Breast epithelium (tissue), 4 donors: ENCODE measurements at regions not wholly inside any gene's neighbourhood (a gene's known extent, or its start where the extent isn't known, plus 50 kb on each side); places are given as distances from the start of the nearest gene placed in this dataset.
"Not testable (repeated sequence)": the region's sequence is repeated elsewhere in the genome, so short reads cannot be mapped to it uniquely, and the experiment has no call there.

Experiments
- DNase-seq, 2 donors: peaks; one replicate each; pipeline ENCODE4 v3.0.0-alpha.2; 2019; ENCODE audit warnings: low spot score in 2 of 2
- H3K27ac ChIP-seq, 2 donors: fragments of 200-600 bp; sonication (generic) in 1 of 2; one replicate each; pipeline ENCODE4 v1.5.1; 2016 to 2019; ENCODE audit warnings: mild to moderate bottlenecking in 1 of 2
- H3K27me3 ChIP-seq, 2 donors: fragments of 200-600 bp; sonication (generic) in 1 of 2; one replicate each; pipeline versions ENCODE4 v1.5.1 to v1.6.0; 2017 to 2019; ENCODE audit warnings: control low read depth in 1 of 2, mild to moderate bottlenecking in 1 of 2
- H3K36me3 ChIP-seq: fragments of 200-600 bp; one replicate; pipeline ENCODE4 v1.5.1; 2019
- H3K4me1 ChIP-seq, 2 donors: fragments of 200-600 bp; sonication (generic); one replicate each; pipeline ENCODE4 v1.5.1; 2016 to 2019; ENCODE audit warnings: control low read depth in 1 of 2
- H3K4me3 ChIP-seq, 3 donors: fragments of 200-600 bp; sonication (generic); 1 replicate in 2 of 3; 2 replicates in 1 of 3; pipeline ENCODE4 v1.5.1; 2016 to 2019; ENCODE audit warnings: mild to moderate bottlenecking in 3 of 3, moderate library complexity in 2 of 3
- H3K9me3 ChIP-seq, 2 donors: fragments of 200-600 bp; sonication (generic) in 1 of 2; one replicate each; pipeline ENCODE4 v1.5.1; 2016 to 2019; ENCODE audit warnings: control low read depth in 1 of 2
- POLR2A ChIP-seq: fragments of 450-650 bp; IDR thresholded peaks from one replicate; pipeline ENCODE4 v1.6.1; 2016; ENCODE audit warnings: antibody characterized with exemption, mild to moderate bottlenecking, moderate library complexity
- POLR2AphosphoS5 ChIP-seq, 3 donors: sonication (generic); formaldehyde crosslinking; IDR thresholded peaks; one replicate each; pipeline ENCODE4 v1.6.1; 2017; ENCODE audit warnings: antibody characterized with exemption in 3 of 3
- intact Hi-C: fragments of 100-400 bp; cut with DNase I; formaldehyde crosslinking; loops from one replicate; pipeline ENCODE4 v1.15.1; 2023; ENCODE audit warnings: low total_unique reads
- TF ChIP-seq, protein P1 (sequence below), 3 donors: fragments of 450-650 bp; IDR thresholded peaks; one replicate each; pipeline ENCODE4 v1.5.1; 2016 to 2017; ENCODE audit warnings: antibody characterized with exemption in 3 of 3, mild to moderate bottlenecking in 3 of 3, moderate library complexity in 3 of 3

GRCh38 chr13:21246761-21247452, 70.4 kb downstream of the MRPL57 start:
- DNase-seq = no peak
- H3K9me3 ChIP-seq = no peaks in the 10 kb centered on the region
- H3K4me1 ChIP-seq = no peaks in the 10 kb centered on the region
- intact Hi-C loops = no loop called here
- no peaks in the 10 kb centered on the region for H3K27me3 ChIP-seq
- H3K27ac ChIP-seq = no peak overlapping the region
- TF ChIP-seq POLR2AphosphoS5 (IDR thresholded peaks at IDR 0.05) = no peak
- no peak for TF ChIP-seq POLR2A
- TF ChIP-seq, protein P1, sequence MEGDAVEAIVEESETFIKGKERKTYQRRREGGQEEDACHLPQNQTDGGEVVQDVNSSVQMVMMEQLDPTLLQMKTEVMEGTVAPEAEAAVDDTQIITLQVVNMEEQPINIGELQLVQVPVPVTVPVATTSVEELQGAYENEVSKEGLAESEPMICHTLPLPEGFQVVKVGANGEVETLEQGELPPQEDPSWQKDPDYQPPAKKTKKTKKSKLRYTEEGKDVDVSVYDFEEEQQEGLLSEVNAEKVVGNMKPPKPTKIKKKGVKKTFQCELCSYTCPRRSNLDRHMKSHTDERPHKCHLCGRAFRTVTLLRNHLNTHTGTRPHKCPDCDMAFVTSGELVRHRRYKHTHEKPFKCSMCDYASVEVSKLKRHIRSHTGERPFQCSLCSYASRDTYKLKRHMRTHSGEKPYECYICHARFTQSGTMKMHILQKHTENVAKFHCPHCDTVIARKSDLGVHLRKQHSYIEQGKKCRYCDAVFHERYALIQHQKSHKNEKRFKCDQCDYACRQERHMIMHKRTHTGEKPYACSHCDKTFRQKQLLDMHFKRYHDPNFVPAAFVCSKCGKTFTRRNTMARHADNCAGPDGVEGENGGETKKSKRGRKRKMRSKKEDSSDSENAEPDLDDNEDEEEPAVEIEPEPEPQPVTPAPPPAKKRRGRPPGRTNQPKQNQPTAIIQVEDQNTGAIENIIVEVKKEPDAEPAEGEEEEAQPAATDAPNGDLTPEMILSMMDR (IDR thresholded peaks at IDR 0.05) = no peak
- H3K4me3 ChIP-seq = no peak overlapping the region
- no peaks in the 10 kb centered on the region for H3K36me3 ChIP-seq

GRCh38 chr13:21256351-21256761, 79.9 kb downstream of the MRPL57 start:
- no peaks in the 10 kb centered on the region for H3K27me3 ChIP-seq
- intact Hi-C loops = no loop called here
- TF ChIP-seq POLR2AphosphoS5 (IDR thresholded peaks at IDR 0.05) (no peak), POLR2A (no peak)
- TF ChIP-seq, protein P1 (IDR thresholded peaks at IDR 0.05) = no peak
- H3K36me3 ChIP-seq = no peaks in the 10 kb centered on the region
- H3K4me1 ChIP-seq = no peaks in the 10 kb centered on the region
- no peaks in the 10 kb centered on the region for H3K9me3 ChIP-seq
- DNase-seq = no peak
- no peak overlapping the region for H3K27ac ChIP-seq
- no peak overlapping the region for H3K4me3 ChIP-seq

DNA sequence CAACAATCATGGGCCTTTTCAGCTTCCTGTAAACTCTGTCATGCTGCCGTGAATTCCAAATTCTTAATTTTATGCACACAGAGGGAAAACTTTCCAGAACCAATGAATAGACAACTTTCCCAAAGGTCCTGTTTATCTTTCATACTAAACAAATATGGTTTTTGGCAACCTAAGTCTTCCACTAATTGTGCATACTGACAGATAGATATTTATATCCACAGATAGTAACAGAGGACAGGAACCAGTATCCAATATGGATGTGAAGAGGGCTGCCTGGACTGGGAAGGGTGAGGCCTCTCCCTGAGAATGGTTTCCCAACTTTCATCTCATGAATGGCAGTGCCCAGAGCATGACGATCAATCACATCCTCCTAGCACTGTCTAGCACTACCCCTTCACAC, 80.4 kb downstream of the MRPL57 start:
- H3K27me3 ChIP-seq = no peaks in the 10 kb centered on the region
- TF ChIP-seq POLR2AphosphoS5 (IDR thresholded peaks at IDR 0.05) = no peak
- TF ChIP-seq, protein P1 (IDR thresholded peaks at IDR 0.05) = no peak
- no peaks in the 10 kb centered on the region for H3K4me1 ChIP-seq
- H3K36me3 ChIP-seq = no peaks in the 10 kb centered on the region
- H3K9me3 ChIP-seq = no peaks in the 10 kb centered on the region
- intact Hi-C loops = no loop called here
- H3K27ac ChIP-seq = no peak overlapping the region
- DNase-seq = no peak
- H3K4me3 ChIP-seq = no peak overlapping the region

DNA sequence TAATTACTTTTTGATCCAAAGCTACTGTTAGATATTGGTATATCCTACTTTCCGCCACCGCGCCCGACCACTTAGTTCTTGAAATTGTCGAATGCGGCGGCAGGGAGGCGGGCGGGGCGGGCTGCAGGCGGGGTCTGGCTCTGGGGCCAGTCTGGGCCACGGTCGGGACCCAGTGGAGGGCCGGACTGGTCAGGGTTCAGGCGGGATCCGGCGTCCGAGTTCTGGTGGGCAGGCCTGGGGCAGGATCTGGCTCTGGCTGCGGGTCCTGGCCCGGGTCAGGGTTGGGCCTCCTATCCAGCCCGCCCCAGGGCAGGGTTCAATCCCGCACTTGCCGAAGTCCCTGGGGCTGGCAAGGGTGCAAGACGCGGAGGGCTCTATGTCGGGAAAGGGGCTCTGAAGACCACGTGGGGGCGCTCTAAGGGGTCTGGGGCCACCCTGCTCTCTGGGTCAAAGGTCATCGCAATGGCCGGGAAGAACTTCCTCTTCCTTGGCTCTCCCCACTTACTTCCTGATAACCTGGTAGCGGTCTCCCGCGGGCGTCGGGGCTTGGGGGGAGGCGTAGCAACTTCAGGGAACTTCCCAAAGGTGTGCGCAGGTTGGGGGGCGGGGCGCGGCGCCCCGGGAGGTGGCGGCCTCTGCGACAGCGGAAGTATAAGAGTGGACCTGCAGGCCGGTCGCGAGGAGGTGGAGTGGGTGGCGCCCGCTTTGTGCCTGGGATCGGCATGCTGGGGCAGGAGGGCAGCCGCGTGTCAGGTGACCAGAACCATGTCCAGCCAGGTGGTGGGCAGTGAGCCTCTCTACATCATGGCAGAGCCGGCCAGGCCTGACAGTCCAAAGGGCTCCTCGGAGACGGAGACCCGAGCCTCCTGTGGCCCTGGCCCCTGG, 83.4 kb downstream of the MRPL57 start:
- H3K27ac ChIP-seq = no peak overlapping the region
- no peaks in the 10 kb centered on the region for H3K36me3 ChIP-seq
- H3K9me3 ChIP-seq = no peaks in the 10 kb centered on the region
- intact Hi-C loops = no loop called here
- no peaks in the 10 kb centered on the region for H3K27me3 ChIP-seq
- no peak for DNase-seq
- H3K4me1 ChIP-seq = no peaks in the 10 kb centered on the region
- H3K4me3 ChIP-seq = no peak overlapping the region
- TF ChIP-seq POLR2AphosphoS5 (IDR thresholded peaks at IDR 0.05) (no peak), POLR2A (no peak)
- TF ChIP-seq, protein P1 (IDR thresholded peaks at IDR 0.05) = no peak

- H3K27ac ChIP-seq, H3K9me3 ChIP-seq, H3K27me3 ChIP-seq, DNase-seq, H3K36me3 ChIP-seq, H3K4me1 ChIP-seq, intact Hi-C loops, H3K4me3 ChIP-seq: not testable (repeated sequence)
Observed at GRCh38 chr13:21260561-21261290, 84.3 kb downstream of the MRPL57 start.

- H3K4me3 ChIP-seq, H3K9me3 ChIP-seq, H3K4me1 ChIP-seq, intact Hi-C loops, H3K36me3 ChIP-seq, H3K27ac ChIP-seq, DNase-seq, H3K27me3 ChIP-seq: not testable (repeated sequence)
Observed at GRCh38 chr13:21261487-21262216, 85.2 kb downstream of the MRPL57 start.

- intact Hi-C loops, H3K27me3 ChIP-seq, H3K4me1 ChIP-seq, H3K36me3 ChIP-seq, H3K27ac ChIP-seq, DNase-seq, H3K9me3 ChIP-seq, H3K4me3 ChIP-seq: not testable (repeated sequence)
Observed at GRCh38 chr13:21263909-21264308, 87.5 kb downstream of the MRPL57 start.

- H3K9me3 ChIP-seq, DNase-seq, H3K4me3 ChIP-seq, H3K36me3 ChIP-seq, H3K27me3 ChIP-seq, H3K27ac ChIP-seq, intact Hi-C loops, H3K4me1 ChIP-seq: not testable (repeated sequence)
Observed at GRCh38 chr13:21268485-21268884, 92.0 kb downstream of the MRPL57 start.
